Neural progenitor cell (in vitro differentiated cells): ENCODE measurements at regions not wholly inside any gene's neighbourhood (a gene's known extent, or its start where the extent isn't known, plus 50 kb on each side); places are given as distances from the start of the nearest gene placed in this dataset.

Experiments used
- DNase-seq: peaks from one replicate; pipeline ENCODE4 v3.0.0-alpha.2; 2016; ENCODE audit warnings: low spot score
- H2AFZ ChIP-seq: fragments of 200-600 bp; sonication (generic); replicated peaks from 2 replicates; pipeline ENCODE4 v1.6.1; 2016; ENCODE audit warnings: antibody characterized with exemption
- H3F3A ChIP-seq: fragments of 200-600 bp; sonication (generic); 2 replicates; pipeline ENCODE4 v1.6.1; 2016; ENCODE audit warnings: antibody characterized with exemption, low read depth
- H3K27ac ChIP-seq: fragments of 200-600 bp; sonication (generic); 2 replicates; pipeline ENCODE4 v1.5.1; 2016; ENCODE audit warnings: mild to moderate bottlenecking
- H3K27me3 ChIP-seq: fragments of 200-600 bp; sonication (generic); 2 replicates; pipeline ENCODE4 v1.6.1; 2016; ENCODE audit warnings: mild to moderate bottlenecking, moderate library complexity
- H3K36me3 ChIP-seq: fragments of 200-600 bp; sonication (generic); 2 replicates; pipeline ENCODE4 v1.5.1; 2016
- H3K4me1 ChIP-seq: fragments of 200-600 bp; sonication (generic); 2 replicates; pipeline ENCODE4 v1.6.1; 2016; ENCODE audit warnings: mixed run types
- H3K4me2 ChIP-seq: fragments of 200-600 bp; sonication (generic); 2 replicates; pipeline ENCODE4 v1.6.1; 2016
- H3K4me3 ChIP-seq: fragments of 200-600 bp; sonication (generic); 2 replicates; pipeline ENCODE4 v1.5.1; 2016
- H3K79me2 ChIP-seq: fragments of 200-600 bp; sonication (generic); 2 replicates; pipeline ENCODE4 v1.6.1; 2016; ENCODE audit warnings: low read depth
- H3K9ac ChIP-seq: fragments of 200-600 bp; sonication (generic); 2 replicates; pipeline ENCODE4 v1.6.1; 2016
- H3K9me3 ChIP-seq: fragments of 200-600 bp; sonication (generic); 2 replicates; pipeline ENCODE4 v1.5.1; 2016; ENCODE audit warnings: low read depth
- H4K20me1 ChIP-seq: fragments of 200-600 bp; sonication (generic); 2 replicates; pipeline ENCODE4 v1.6.1; 2016; ENCODE audit warnings: low read depth
- H3K27ac Mint-ChIP-seq: 3 replicates; pipeline ENCODE4 v1.8.0; 2021; ENCODE audit warnings: mixed read lengths
- H3K27me3 Mint-ChIP-seq: 2 replicates; pipeline ENCODE4 v1.8.0; 2022; ENCODE audit warnings: low read depth, mild to moderate bottlenecking, inconsistent platforms, moderate library complexity, mixed read lengths; ENCODE audit not compliant: insufficient read depth
- H3K36me3 Mint-ChIP-seq: 3 replicates; pipeline ENCODE4 v1.8.0; 2021; ENCODE audit warnings: mixed read lengths
- H3K4me1 Mint-ChIP-seq: 3 replicates; pipeline ENCODE4 v1.8.0; 2021; ENCODE audit warnings: mixed read lengths
- H3K4me3 Mint-ChIP-seq: 3 replicates; pipeline ENCODE4 v1.8.0; 2021; ENCODE audit warnings: mild to moderate bottlenecking, moderate library complexity, mixed read lengths
- H3K9me3 Mint-ChIP-seq: 3 replicates; pipeline ENCODE4 v1.8.0; 2020; ENCODE audit warnings: mixed read lengths
- EZH2 ChIP-seq: fragments of 200-600 bp; sonication (generic); IDR thresholded peaks from 2 replicates; pipeline ENCODE4 v1.6.1; 2017; ENCODE audit warnings: antibody characterized with exemption, mild to moderate bottlenecking, moderate library complexity
- EZH2phosphoT487 ChIP-seq: fragments of 200-600 bp; sonication (generic); IDR thresholded peaks from 2 replicates; pipeline ENCODE4 v1.6.1; 2017; ENCODE audit warnings: antibody characterized with exemption
- TF ChIP-seq, protein P1 (sequence below): fragments of 200-600 bp; sonication (generic); IDR thresholded peaks from 2 replicates; pipeline ENCODE4 v1.5.1; 2017; ENCODE audit warnings: antibody characterized with exemption, mild to moderate bottlenecking

DNA sequence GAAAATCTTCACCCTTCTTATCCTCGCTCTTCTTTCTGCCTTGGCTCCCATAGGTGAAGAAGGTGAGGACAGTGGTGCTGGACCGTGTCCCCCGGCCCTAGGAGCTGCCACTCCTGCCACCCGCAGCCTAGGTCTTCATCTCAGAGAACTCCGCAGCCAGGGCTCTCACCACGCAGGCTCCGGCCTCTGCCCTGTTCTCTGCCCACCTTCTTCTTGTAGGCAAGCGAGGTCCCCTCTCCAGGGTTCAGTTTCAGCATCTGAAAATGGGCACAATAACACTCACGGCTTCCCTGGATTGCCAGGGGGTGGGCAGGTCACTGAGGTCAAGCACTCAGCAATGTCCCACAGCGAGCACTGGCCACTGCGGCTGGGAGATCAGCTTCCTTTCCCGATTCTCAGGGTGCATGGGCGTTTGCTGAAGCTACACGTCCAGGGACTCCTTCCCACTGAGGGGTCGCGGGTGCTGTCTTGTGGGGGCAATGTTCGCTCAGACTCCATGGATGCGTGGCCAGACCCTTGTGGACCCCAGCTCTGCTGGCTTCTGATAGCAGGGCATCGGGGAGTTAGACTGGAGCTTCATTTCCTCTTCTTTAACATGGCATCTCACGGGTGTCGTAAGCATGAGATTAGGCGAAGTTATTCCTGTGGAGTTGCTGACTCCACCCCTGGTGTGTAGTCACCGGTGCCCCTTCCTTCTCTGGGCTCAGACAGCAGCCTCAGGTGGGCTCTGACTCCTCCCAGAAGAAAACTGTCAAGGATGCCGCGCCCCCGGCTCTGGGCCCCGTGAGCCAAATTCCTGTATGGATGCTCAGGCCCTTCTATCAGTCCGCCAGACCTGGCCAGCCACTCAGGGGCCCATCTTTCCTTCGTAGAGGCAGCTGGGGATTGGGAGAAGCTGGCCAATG is 145.1 kb upstream of the IRX2 start:
- no peaks in the 10 kb centered on the region for H3K36me3 Mint-ChIP-seq
- no peaks in the 10 kb centered on the region for H4K20me1 ChIP-seq
- no peaks in the 10 kb centered on the region for H3F3A ChIP-seq
- H3K27ac ChIP-seq = no peak overlapping the region
- no peaks in the 10 kb centered on the region for H3K9me3 ChIP-seq
- TF ChIP-seq, protein P1, sequence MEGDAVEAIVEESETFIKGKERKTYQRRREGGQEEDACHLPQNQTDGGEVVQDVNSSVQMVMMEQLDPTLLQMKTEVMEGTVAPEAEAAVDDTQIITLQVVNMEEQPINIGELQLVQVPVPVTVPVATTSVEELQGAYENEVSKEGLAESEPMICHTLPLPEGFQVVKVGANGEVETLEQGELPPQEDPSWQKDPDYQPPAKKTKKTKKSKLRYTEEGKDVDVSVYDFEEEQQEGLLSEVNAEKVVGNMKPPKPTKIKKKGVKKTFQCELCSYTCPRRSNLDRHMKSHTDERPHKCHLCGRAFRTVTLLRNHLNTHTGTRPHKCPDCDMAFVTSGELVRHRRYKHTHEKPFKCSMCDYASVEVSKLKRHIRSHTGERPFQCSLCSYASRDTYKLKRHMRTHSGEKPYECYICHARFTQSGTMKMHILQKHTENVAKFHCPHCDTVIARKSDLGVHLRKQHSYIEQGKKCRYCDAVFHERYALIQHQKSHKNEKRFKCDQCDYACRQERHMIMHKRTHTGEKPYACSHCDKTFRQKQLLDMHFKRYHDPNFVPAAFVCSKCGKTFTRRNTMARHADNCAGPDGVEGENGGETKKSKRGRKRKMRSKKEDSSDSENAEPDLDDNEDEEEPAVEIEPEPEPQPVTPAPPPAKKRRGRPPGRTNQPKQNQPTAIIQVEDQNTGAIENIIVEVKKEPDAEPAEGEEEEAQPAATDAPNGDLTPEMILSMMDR = no peak
- TF ChIP-seq EZH2phosphoT487 (no peak), EZH2 (no peak)
- H3K27ac Mint-ChIP-seq = no peak overlapping the region
- peaks cover 11% of the 10 kb centered on the region for H3K27me3 Mint-ChIP-seq
- no peaks in the 10 kb centered on the region for H3K27me3 ChIP-seq
- H3K4me2 ChIP-seq = no peak overlapping the region
- no peaks in the 10 kb centered on the region for H3K4me1 ChIP-seq
- H3K79me2 ChIP-seq = no peaks in the 10 kb centered on the region
- peaks cover 5% of the 10 kb centered on the region for H3K4me1 Mint-ChIP-seq
- no peak overlapping the region for H2AFZ ChIP-seq
- no peaks in the 10 kb centered on the region for H3K9me3 Mint-ChIP-seq
- H3K4me3 ChIP-seq = no peak overlapping the region
- DNase-seq = no peak
- no peaks in the 10 kb centered on the region for H3K36me3 ChIP-seq
- H3K9ac ChIP-seq = no peak overlapping the region
- no peak overlapping the region for H3K4me3 Mint-ChIP-seq

DNA sequence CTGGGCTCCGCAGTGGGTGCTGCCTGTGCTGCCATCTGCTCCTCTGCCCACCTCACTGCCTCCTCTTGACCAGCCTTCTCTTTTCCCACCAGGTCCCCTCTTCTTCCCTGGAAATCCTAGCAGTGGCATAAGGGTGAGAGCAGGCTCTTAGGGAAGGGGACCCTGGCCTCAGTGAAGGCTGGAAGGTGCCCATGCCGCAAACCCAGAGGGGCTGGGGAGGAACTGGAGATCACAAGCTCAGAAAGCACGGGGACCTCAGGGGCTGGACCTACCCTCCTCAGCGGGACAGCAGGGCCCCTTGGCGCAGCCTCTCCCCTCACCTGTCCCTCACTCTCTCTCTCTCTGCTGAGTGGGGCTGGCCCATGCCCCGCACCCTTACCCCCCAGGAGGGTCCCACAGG is 144.4 kb upstream of the IRX2 start:
- H3F3A ChIP-seq = no peaks in the 10 kb centered on the region
- Mint-ChIP-seq H3K4me1 (peaks cover 5% of the 10 kb centered on the region), H3K9me3 (no peaks in the 10 kb centered on the region), H3K27me3 (peaks cover 11% of the 10 kb centered on the region), H3K36me3 (no peaks in the 10 kb centered on the region), H3K27ac (no peak overlapping the region), H3K4me3 (no peak overlapping the region)
- no peak overlapping the region for H3K4me3 ChIP-seq
- no peak overlapping the region for H3K4me2 ChIP-seq
- H3K9ac ChIP-seq = no peak overlapping the region
- no peak overlapping the region for H2AFZ ChIP-seq
- H4K20me1 ChIP-seq = no peaks in the 10 kb centered on the region
- no peak for DNase-seq
- no peaks in the 10 kb centered on the region for H3K4me1 ChIP-seq
- TF ChIP-seq EZH2 (no peak), EZH2phosphoT487 (no peak)
- TF ChIP-seq, protein P1 = no peak
- H3K36me3 ChIP-seq = no peaks in the 10 kb centered on the region
- H3K79me2 ChIP-seq = no peaks in the 10 kb centered on the region
- H3K27me3 ChIP-seq = no peaks in the 10 kb centered on the region
- H3K9me3 ChIP-seq = no peaks in the 10 kb centered on the region
- H3K27ac ChIP-seq = no peak overlapping the region

DNA sequence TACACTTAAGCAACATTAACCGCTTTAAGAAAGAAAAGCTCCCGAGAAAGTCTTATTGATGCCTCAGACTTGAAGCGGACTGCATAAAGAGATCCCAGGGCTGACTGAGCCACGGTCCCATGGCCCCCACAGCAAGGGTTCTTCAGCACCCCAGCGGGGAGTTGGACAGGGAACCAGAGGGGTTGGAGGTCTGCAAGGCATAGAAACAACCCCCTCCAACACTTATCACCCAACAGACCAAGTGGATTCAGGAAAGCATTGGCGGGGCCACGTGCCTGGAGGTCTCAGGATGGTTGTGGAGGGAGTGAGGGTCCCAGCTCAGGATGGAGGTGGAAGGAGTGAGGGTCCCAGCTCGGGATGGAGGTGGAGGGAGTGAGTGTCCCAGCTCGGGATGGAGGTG is 143.7 kb upstream of the IRX2 start:
- Histone ChIP-seq H3K36me3 (no peaks in the 10 kb centered on the region), H3K4me2 (no peak overlapping the region), H3K9ac (no peak overlapping the region), H4K20me1 (no peaks in the 10 kb centered on the region), H3K27ac (no peak overlapping the region), H3K79me2 (no peaks in the 10 kb centered on the region), H3K9me3 (no peaks in the 10 kb centered on the region), H3K4me3 (no peak overlapping the region), H3K27me3 (no peaks in the 10 kb centered on the region), H3F3A (no peaks in the 10 kb centered on the region), H3K4me1 (no peaks in the 10 kb centered on the region), H2AFZ (no peak overlapping the region)
- TF ChIP-seq EZH2 (no peak), EZH2phosphoT487 (no peak)
- TF ChIP-seq, protein P1 = no peak
- H3K27me3 Mint-ChIP-seq = peaks cover 11% of the 10 kb centered on the region
- no peaks in the 10 kb centered on the region for H3K9me3 Mint-ChIP-seq
- peaks cover 5% of the 10 kb centered on the region for H3K4me1 Mint-ChIP-seq
- no peak overlapping the region for H3K4me3 Mint-ChIP-seq
- no peaks in the 10 kb centered on the region for H3K36me3 Mint-ChIP-seq
- no peak overlapping the region for H3K27ac Mint-ChIP-seq
- DNase-seq = no peak
